ENCODE measurements at regions not wholly inside any gene's neighbourhood (a gene's known extent, or its start where the extent isn't known, plus 50 kb on each side); places are given as distances from the start of the nearest gene placed in this dataset.

- TF ChIP-seq, protein P1, sequence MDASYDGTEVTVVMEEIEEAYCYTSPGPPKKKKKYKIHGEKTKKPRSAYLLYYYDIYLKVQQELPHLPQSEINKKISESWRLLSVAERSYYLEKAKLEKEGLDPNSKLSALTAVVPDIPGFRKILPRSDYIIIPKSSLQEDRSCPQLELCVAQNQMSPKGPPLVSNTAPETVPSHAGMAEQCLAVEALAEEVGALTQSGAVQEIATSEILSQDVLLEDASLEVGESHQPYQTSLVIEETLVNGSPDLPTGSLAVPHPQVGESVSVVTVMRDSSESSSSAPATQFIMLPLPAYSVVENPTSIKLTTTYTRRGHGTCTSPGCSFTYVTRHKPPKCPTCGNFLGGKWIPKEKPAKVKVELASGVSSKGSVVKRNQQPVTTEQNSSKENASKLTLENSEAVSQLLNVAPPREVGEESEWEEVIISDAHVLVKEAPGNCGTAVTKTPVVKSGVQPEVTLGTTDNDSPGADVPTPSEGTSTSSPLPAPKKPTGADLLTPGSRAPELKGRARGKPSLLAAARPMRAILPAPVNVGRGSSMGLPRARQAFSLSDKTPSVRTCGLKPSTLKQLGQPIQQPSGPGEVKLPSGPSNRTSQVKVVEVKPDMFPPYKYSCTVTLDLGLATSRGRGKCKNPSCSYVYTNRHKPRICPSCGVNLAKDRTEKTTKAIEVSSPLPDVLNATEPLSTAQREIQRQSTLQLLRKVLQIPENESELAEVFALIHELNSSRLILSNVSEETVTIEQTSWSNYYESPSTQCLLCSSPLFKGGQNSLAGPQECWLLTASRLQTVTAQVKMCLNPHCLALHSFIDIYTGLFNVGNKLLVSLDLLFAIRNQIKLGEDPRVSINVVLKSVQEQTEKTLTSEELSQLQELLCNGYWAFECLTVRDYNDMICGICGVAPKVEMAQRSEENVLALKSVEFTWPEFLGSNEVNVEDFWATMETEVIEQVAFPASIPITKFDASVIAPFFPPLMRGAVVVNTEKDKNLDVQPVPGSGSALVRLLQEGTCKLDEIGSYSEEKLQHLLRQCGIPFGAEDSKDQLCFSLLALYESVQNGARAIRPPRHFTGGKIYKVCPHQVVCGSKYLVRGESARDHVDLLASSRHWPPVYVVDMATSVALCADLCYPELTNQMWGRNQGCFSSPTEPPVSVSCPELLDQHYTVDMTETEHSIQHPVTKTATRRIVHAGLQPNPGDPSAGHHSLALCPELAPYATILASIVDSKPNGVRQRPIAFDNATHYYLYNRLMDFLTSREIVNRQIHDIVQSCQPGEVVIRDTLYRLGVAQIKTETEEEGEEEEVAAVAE (CRISPR knock-in tag; IDR thresholded peaks at IDR 0.05; ENCODE audit: borderline replicate concordance): no peak
These were observed 61.6 kb upstream of the PRPS1 start (continued) for GRCh38 chrX:107566604-107567262.

DNA sequence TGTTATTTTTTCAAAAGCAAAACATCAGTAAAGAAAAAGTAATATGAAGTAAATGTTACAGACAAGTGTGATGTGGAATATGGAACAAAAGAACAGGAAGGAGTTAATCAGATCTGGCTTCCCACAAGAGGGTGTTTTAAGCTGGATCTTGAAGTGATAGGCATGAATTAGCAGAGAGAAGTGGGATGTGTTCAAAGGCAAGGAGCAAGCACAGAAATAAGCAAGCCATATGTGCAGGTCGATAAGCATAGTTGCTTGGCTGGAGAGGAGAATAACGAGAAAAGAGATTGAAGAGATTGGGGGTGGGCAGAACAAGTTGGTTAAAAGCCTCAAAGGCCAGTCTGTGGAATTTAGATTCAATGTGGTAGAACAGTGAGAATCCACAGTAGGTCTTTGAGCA lies 60.9 kb upstream of the PRPS1 start:
- Histone ChIP-seq H3K4me1 (ENCODE audit: insufficient read depth, low read length) (no peaks in the 10 kb centered on the region), H3K9me3 (ENCODE audit: low read length) (no peaks in the 10 kb centered on the region), H3K4me2 (ENCODE audit: low read depth, low read length) (no peak overlapping the region), H3K79me2 (ENCODE audit: insufficient read depth, low read length) (no peaks in the 10 kb centered on the region), H3K27ac (ENCODE audit: extremely low read length, insufficient read depth, low read length) (no peak overlapping the region), H3K9ac (ENCODE audit: insufficient read depth, low read depth, low read length) (no peak overlapping the region), H4K20me1 (ENCODE audit: insufficient read depth, low read length) (no peaks in the 10 kb centered on the region), H3K27me3 (ENCODE audit: control insufficient read depth in 1 of 2, insufficient read depth in 2 of 2, low read length in 2 of 2) (no peaks in the 10 kb centered on the region), H2AFZ (ENCODE audit: low read length) (no peak overlapping the region), H3K36me3 (replicated peaks in 1 of 2; ENCODE audit: control insufficient read depth in 1 of 2, insufficient read depth in 2 of 2, low read length in 2 of 2) (no peaks in the 10 kb centered on the region), H3K4me3 (replicated peaks in 1 of 3; ENCODE audit: insufficient read depth in 1 of 3, low read depth in 2 of 3, low read length in 3 of 3) (no peak overlapping the region)
- BruUV-seq (replicated peaks): no TSS peak
- no peak for ATAC-seq
- intact Hi-C loops (cut with micrococcal nuclease; ENCODE audit: unreplicated experiment): no loop called here
- in situ Hi-C loops (cut with HindIII; ENCODE audit: extremely low pct_ligation_motif_present, low pct_unique_long_range_greater_than_20kb): no loop called here
- no peak for FAIRE-seq
- ChIA-PET CTCF (ENCODE audit: low intra/inter-chr PET ratio, low total read pairs) (no interaction called here), POLR2A (no interaction called here)
- WGBS (ENCODE audit: low lambda C conversion rate): 3% methylated on average over 2 of the region's 2 CpGs
- no peak for DNase-seq (ENCODE audit: low spot score)
- no peak for TF ChIP-seq KLF6 (CRISPR knock-in tag; IDR thresholded peaks at IDR 0.05)
- TF ChIP-seq, protein P2, sequence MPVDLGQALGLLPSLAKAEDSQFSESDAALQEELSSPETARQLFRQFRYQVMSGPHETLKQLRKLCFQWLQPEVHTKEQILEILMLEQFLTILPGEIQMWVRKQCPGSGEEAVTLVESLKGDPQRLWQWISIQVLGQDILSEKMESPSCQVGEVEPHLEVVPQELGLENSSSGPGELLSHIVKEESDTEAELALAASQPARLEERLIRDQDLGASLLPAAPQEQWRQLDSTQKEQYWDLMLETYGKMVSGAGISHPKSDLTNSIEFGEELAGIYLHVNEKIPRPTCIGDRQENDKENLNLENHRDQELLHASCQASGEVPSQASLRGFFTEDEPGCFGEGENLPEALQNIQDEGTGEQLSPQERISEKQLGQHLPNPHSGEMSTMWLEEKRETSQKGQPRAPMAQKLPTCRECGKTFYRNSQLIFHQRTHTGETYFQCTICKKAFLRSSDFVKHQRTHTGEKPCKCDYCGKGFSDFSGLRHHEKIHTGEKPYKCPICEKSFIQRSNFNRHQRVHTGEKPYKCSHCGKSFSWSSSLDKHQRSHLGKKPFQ (CRISPR knock-in tag; IDR thresholded peaks at IDR 0.05; ENCODE audit: insufficient replicate concordance): no peak
- no peak for TF ChIP-seq KMT2A (CRISPR knock-in tag; IDR thresholded peaks at IDR 0.05)
- no peak for TF ChIP-seq NONO (IDR thresholded peaks at IDR 0.05)
- no peak for TF ChIP-seq NONO (CRISPR knock-in tag; conservative IDR thresholded peaks at IDR 0.05)
- no peak for TF ChIP-seq ZNF609 (CRISPR knock-in tag; IDR thresholded peaks at IDR 0.05; ENCODE audit: borderline replicate concordance)
- no peak for TF ChIP-seq CEBPG (CRISPR knock-in tag; IDR thresholded peaks at IDR 0.05)
- TF ChIP-seq ZFP90 (CRISPR knock-in tag; IDR thresholded peaks at IDR 0.05; ENCODE audit: borderline replicate concordance): no peak

Data from HepG2 (cell line).